ENCODE measurements at regions not wholly inside any gene's neighbourhood (a gene's known extent, or its start where the extent isn't known, plus 50 kb on each side); places are given as distances from the start of the nearest gene placed in this dataset.
"Not testable (repeated sequence)": the region's sequence is repeated elsewhere in the genome, so short reads cannot be mapped to it uniquely, and the experiment has no call there.

- no peak overlapping the region for H3K4me3 Mint-ChIP-seq
- H3K9me3 Mint-ChIP-seq = peaks cover 2% of the 10 kb centered on the region
- intact Hi-C loops (cut with micrococcal nuclease) = no loop called here
- H3K27ac Mint-ChIP-seq = no peak overlapping the region
- no peaks in the 10 kb centered on the region for H3K36me3 Mint-ChIP-seq (ENCODE audit: low read depth)
- ChIA-PET POLR2A (no interaction called here), CTCF (no interaction called here)
- ATAC-seq (no peak), DNase-seq (no peak)
- no peak for TF ChIP-seq CTCF (IDR thresholded peaks at IDR 0.05)
- peaks cover 28% of the 10 kb centered on the region for H3K27me3 Mint-ChIP-seq
- peaks cover 2% of the 10 kb centered on the region for H3K4me1 Mint-ChIP-seq (ENCODE audit: low read depth)
Measured at GRCh38 chr12:127169321-127170181, 1097.4 kb upstream of the TMEM132C start.

GRCh38 chr12:127170226-127171180, 1096.5 kb upstream of the TMEM132C start:
- Mint-ChIP-seq H3K4me1 (ENCODE audit: low read depth) (peaks cover under 1% of the 10 kb centered on the region), H3K27me3 (peaks cover 25% of the 10 kb centered on the region), H3K36me3 (ENCODE audit: low read depth) (no peaks in the 10 kb centered on the region), H3K9me3 (peaks cover 2% of the 10 kb centered on the region), H3K27ac (no peak overlapping the region), H3K4me3 (no peak overlapping the region)
- no peak for TF ChIP-seq CTCF (IDR thresholded peaks at IDR 0.05)
- intact Hi-C loops (cut with micrococcal nuclease) = no loop called here
- ATAC-seq (no peak), DNase-seq (no peak)
- CTCF ChIA-PET = no interaction called here
- POLR2A ChIA-PET = no interaction called here

GRCh38 chr12:127172861-127173260, 1094.1 kb upstream of the TMEM132C start:
- Mint-ChIP-seq H3K4me3 (no peak overlapping the region), H3K9me3 (peaks cover 9% of the 10 kb centered on the region), H3K36me3 (ENCODE audit: low read depth) (no peaks in the 10 kb centered on the region), H3K27ac (no peak overlapping the region), H3K27me3 (peaks cover 19% of the 10 kb centered on the region), H3K4me1 (ENCODE audit: low read depth) (no peaks in the 10 kb centered on the region)
- POLR2A ChIA-PET = no interaction called here
- DNase-seq (no peak), ATAC-seq (no peak)
- TF ChIP-seq CTCF (IDR thresholded peaks at IDR 0.05) = no peak
- CTCF ChIA-PET = interaction anchor here (0.7 kb wide), 1 partner anchor 46 kb away, joined by 3 read pairs; no protein-coding TSS in a partner anchor
- intact Hi-C loops (cut with micrococcal nuclease) = no loop called here

GRCh38 chr12:127173971-127174370, 1093.0 kb upstream of the TMEM132C start:
- ATAC-seq; H3K36me3 Mint-ChIP-seq (ENCODE audit: low read depth); H3K4me1 Mint-ChIP-seq (ENCODE audit: low read depth); CTCF ChIA-PET; POLR2A ChIA-PET; intact Hi-C loops (cut with micrococcal nuclease); H3K9me3 Mint-ChIP-seq; DNase-seq; H3K4me3 Mint-ChIP-seq; H3K27ac Mint-ChIP-seq; H3K27me3 Mint-ChIP-seq: not testable (repeated sequence)

GRCh38 chr12:127174881-127175280, 1092.1 kb upstream of the TMEM132C start:
- TF ChIP-seq CTCF (IDR thresholded peaks at IDR 0.05) = no peak
- Mint-ChIP-seq H3K4me3 (no peak overlapping the region), H3K4me1 (ENCODE audit: low read depth) (no peaks in the 10 kb centered on the region), H3K36me3 (ENCODE audit: low read depth) (no peaks in the 10 kb centered on the region), H3K9me3 (peaks cover 9% of the 10 kb centered on the region), H3K27me3 (peaks cover 3% of the 10 kb centered on the region), H3K27ac (no peak overlapping the region)
- intact Hi-C loops (cut with micrococcal nuclease) = no loop called here
- DNase-seq (no peak), ATAC-seq (no peak)
- ChIA-PET POLR2A (no interaction called here), CTCF (no interaction called here)
